Upper lobe of left lung (tissue), 4 donors: ENCODE measurements at regions not wholly inside any gene's neighbourhood (a gene's known extent, or its start where the extent isn't known, plus 50 kb on each side); places are given as distances from the start of the nearest gene placed in this dataset.

ENCODE experiments used
- CTCF ChIP-seq, 6 experiments: fragments of 450-650 bp in 4 of 6; fragments of 200-600 bp in 2 of 6; sonication (generic) in 2 of 6; IDR thresholded peaks; one replicate each; pipeline ENCODE4 v1.5.1; 2016 to 2019; ENCODE audit warnings: antibody characterized with exemption in 6 of 6
- POLR2AphosphoS5 ChIP-seq, 2 donors: sonication (generic); formaldehyde crosslinking; IDR thresholded peaks; one replicate each; pipeline ENCODE4 v1.5.1; 2017; ENCODE audit warnings: antibody characterized with exemption in 2 of 2

GRCh38 chr20:57049296-57049695 is 217.1 kb downstream of the BMP7 start:
- TF ChIP-seq CTCF (IDR thresholded peaks at IDR 0.05) (no peak), POLR2AphosphoS5 (IDR thresholded peaks at IDR 0.05) (no peak)
